ENCODE measurements at regions not wholly inside any gene's neighbourhood (a gene's known extent, or its start where the extent isn't known, plus 50 kb on each side); places are given as distances from the start of the nearest gene placed in this dataset.
"Not testable (repeated sequence)": the region's sequence is repeated elsewhere in the genome, so short reads cannot be mapped to it uniquely, and the experiment has no call there.

GRCh38 chr5:167835146-167835545 is 456.3 kb upstream of the WWC1 start:
- no peak overlapping the region for H3K27ac ChIP-seq
- no peak overlapping the region for H3K4me3 ChIP-seq

- Histone ChIP-seq H3K4me3 (no peak overlapping the region), H3K27ac (no peak overlapping the region)
These were observed 454.3 kb upstream of the WWC1 start for GRCh38 chr5:167837127-167837526.

GRCh38 chr5:167839065-167839464 is 452.4 kb upstream of the WWC1 start:
- no peak overlapping the region for H3K4me3 ChIP-seq

GRCh38 chr5:167840527-167841130 is 450.8 kb upstream of the WWC1 start:
- H3K4me3 ChIP-seq, result no peak overlapping the region
- H3K27ac ChIP-seq, result no peak overlapping the region

More at GRCh38 chr5:167839065-167839464, 452.4 kb upstream of the WWC1 start:
- H3K27ac ChIP-seq, result peak overlapping the region in 4 of 21 experiments; percentile 25 to 61 (median 36)

- Histone ChIP-seq H3K4me3 (no peak overlapping the region), H3K27ac (no peak overlapping the region)
These were observed 447.4 kb upstream of the WWC1 start for GRCh38 chr5:167843881-167844572.

GRCh38 chr5:167845952-167846351 is 445.5 kb upstream of the WWC1 start:
- no peak overlapping the region for H3K27ac ChIP-seq

GRCh38 chr5:167849874-167850273 is 441.6 kb upstream of the WWC1 start:
- H3K4me3 ChIP-seq, result no peak overlapping the region
- no peak overlapping the region for H3K27ac ChIP-seq

More at GRCh38 chr5:167845952-167846351, 445.5 kb upstream of the WWC1 start:
- no peak overlapping the region for H3K4me3 ChIP-seq

- Histone ChIP-seq H3K27ac (no peak overlapping the region), H3K4me3 (no peak overlapping the region)
These were observed 440.5 kb upstream of the WWC1 start for GRCh38 chr5:167850911-167851310.

- Histone ChIP-seq H3K4me3 (no peak overlapping the region), H3K27ac (no peak overlapping the region)
These were observed 440.0 kb upstream of the WWC1 start for GRCh38 chr5:167851416-167851815.

GRCh38 chr5:167852515-167852914 is 438.9 kb upstream of the WWC1 start:
- Histone ChIP-seq H3K27ac (no peak overlapping the region), H3K4me3 (no peak overlapping the region)

GRCh38 chr5:167853421-167853820 is 438.0 kb upstream of the WWC1 start:
- no peak overlapping the region for H3K27ac ChIP-seq
- no peak overlapping the region for H3K4me3 ChIP-seq

GRCh38 chr5:167855818-167856217 is 435.6 kb upstream of the WWC1 start:
- H3K27ac ChIP-seq, result no peak overlapping the region
- no peak overlapping the region for H3K4me3 ChIP-seq

GRCh38 chr5:167857321-167857720 is 434.1 kb upstream of the WWC1 start:
- no peak overlapping the region for H3K27ac ChIP-seq
- no peak overlapping the region for H3K4me3 ChIP-seq

GRCh38 chr5:167858186-167858855 is 433.1 kb upstream of the WWC1 start:
- H3K27ac ChIP-seq, H3K4me3 ChIP-seq: not testable (repeated sequence)

- Histone ChIP-seq H3K27ac (no peak overlapping the region), H3K4me3 (no peak overlapping the region)
These were observed 430.1 kb upstream of the WWC1 start for GRCh38 chr5:167861129-167861927.

- Histone ChIP-seq H3K4me3 (no peak overlapping the region), H3K27ac (no peak overlapping the region)
These were observed 429.5 kb upstream of the WWC1 start for GRCh38 chr5:167861928-167862426.

GRCh38 chr5:167863883-167864282 is 427.6 kb upstream of the WWC1 start:
- H3K4me3 ChIP-seq, result no peak overlapping the region
- H3K27ac ChIP-seq, result no peak overlapping the region

- H3K27ac ChIP-seq, result no peak overlapping the region
- no peak overlapping the region for H3K4me3 ChIP-seq
These were observed 426.6 kb upstream of the WWC1 start for GRCh38 chr5:167864801-167865200.

- Histone ChIP-seq H3K4me3 (no peak overlapping the region), H3K27ac (no peak overlapping the region)
These were observed 424.6 kb upstream of the WWC1 start for GRCh38 chr5:167866797-167867196.

GRCh38 chr5:167867281-167867680 is 424.2 kb upstream of the WWC1 start:
- H3K27ac ChIP-seq, result no peak overlapping the region
- no peak overlapping the region for H3K4me3 ChIP-seq
